HCT116 (cell line): ENCODE measurements at regions not wholly inside any gene's neighbourhood (a gene's known extent, or its start where the extent isn't known, plus 50 kb on each side); places are given as distances from the start of the nearest gene placed in this dataset.

Experiments used
- ATAC-seq: fragments of 200-7000 bp; cut with Tn5 transposase; 2 replicates; pipeline ENCODE4 v1.9.1; 2020; ENCODE audit warnings: mild to moderate bottlenecking, moderate library complexity
- BruUV-seq: library from RNA; stranded (reverse); fragments of 400-500 nt; replicated peaks from 2 replicates; lab custom pipeline; 2021; lab: Mats Ljungman, UMichigan
- CTCF ChIA-PET: fragments of 300-600 bp; sonication (Branson Sonifier 250); formaldehyde crosslinking; loops from one replicate; lab custom pipeline; 2021; ENCODE audit warnings: antibody characterized with exemption; lab: Charles Lee
- POLR2A ChIA-PET: fragments of 300-600, 350-600 bp; sonication (Branson Sonifier 250); formaldehyde crosslinking; loops from one replicate; lab custom pipeline; 2021; ENCODE audit warnings: antibody characterized with exemption; lab: Charles Lee
- RAD21 ChIA-PET, 2 experiments: fragments of 300-600 bp; sonication (Branson Sonifier 250); formaldehyde crosslinking; loops; one replicate each; lab custom pipeline; 2023; ENCODE audit warnings: low total read pairs in 2 of 2; ENCODE audit not compliant: uncharacterized antibody in 2 of 2, unreplicated experiment in 2 of 2, low non-redundant PET in 1 of 2; lab: Charles Lee
- DNase-seq: peaks from one replicate; pipeline ENCODE4 v3.0.0-alpha.2; 2010; ENCODE audit warnings: low read depth, low spot score
- H2AFZ ChIP-seq: fragments of 200-600 bp; shearing (Covaris generic), sonication (generic); 2 replicates; pipeline ENCODE4 v1.6.1; 2017; ENCODE audit warnings: low read depth, mixed run types, mixed read lengths, antibody characterized with exemption, low read length; ENCODE audit not compliant: poor library complexity, severe bottlenecking
- H3K27ac ChIP-seq: 2 replicates; pipeline ENCODE4 v1.5.1; 2012; ENCODE audit warnings: low read depth, low read length
- H3K27me3 ChIP-seq: fragments of 200-600 bp; sonication (generic); 2 replicates; pipeline ENCODE4 v1.6.1; 2016; ENCODE audit warnings: mixed run types, low read length, mixed read lengths; ENCODE audit not compliant: insufficient read depth
- H3K36me3 ChIP-seq, 2 experiments: fragments of 200-500 bp in 1 of 2; fragments of 200-600 bp in 1 of 2; sonication (Bioruptor generic) in 1 of 2; sonication (generic) in 1 of 2; 2 replicates each; pipeline versions ENCODE4 v1.5.1 to v1.6.1; 2014 to 2016; ENCODE audit warnings: low read length in 2 of 2, inconsistent platforms in 1 of 2, mixed read lengths in 1 of 2, mixed run types in 1 of 2; ENCODE audit not compliant: insufficient read depth in 2 of 2, control insufficient read depth in 1 of 2
- H3K4me1 ChIP-seq, 2 experiments: fragments of 200-600 bp in 1 of 2; sonication (generic) in 1 of 2; 2 replicates each; pipeline versions ENCODE4 v1.5.1 to v1.6.1; 2012 to 2017; ENCODE audit warnings: low read length in 2 of 2, inconsistent platforms in 1 of 2, mild to moderate bottlenecking in 1 of 2, mixed read lengths in 1 of 2, mixed run types in 1 of 2, moderate library complexity in 1 of 2; ENCODE audit not compliant: insufficient read depth in 2 of 2, control insufficient read depth in 1 of 2
- H3K4me2 ChIP-seq: fragments of 200-600 bp; sonication (generic); 2 replicates; pipeline ENCODE4 v1.6.1; 2017; ENCODE audit warnings: mixed run types, low read length, mixed read lengths
- H3K4me3 ChIP-seq, 2 experiments: fragments of 200-600 bp in 1 of 2; sonication (generic) in 1 of 2; replicated peaks in 1 of 2; 2 replicates each; pipeline ENCODE4 v1.5.1; 2011 to 2016; ENCODE audit warnings: low read length in 2 of 2, control low read depth in 1 of 2, low read depth in 1 of 2, mild to moderate bottlenecking in 1 of 2, mixed read lengths in 1 of 2, mixed run types in 1 of 2
- H3K79me2 ChIP-seq: fragments of 200-600 bp; sonication (generic); 2 replicates; pipeline ENCODE4 v1.6.1; 2017; ENCODE audit warnings: mild to moderate bottlenecking, mixed run types, low read length, moderate library complexity, mixed read lengths; ENCODE audit not compliant: insufficient read depth
- H3K9ac ChIP-seq: fragments of 200-600 bp; sonication (generic); 2 replicates; pipeline ENCODE4 v1.6.1; 2016; ENCODE audit warnings: low read length, mixed read lengths
- H3K9me2 ChIP-seq: fragments of 200-600 bp; sonication (generic), shearing (Covaris generic); 2 replicates; pipeline ENCODE4 v1.6.1; 2017; ENCODE audit warnings: mixed run types, mild to moderate bottlenecking, moderate library complexity; ENCODE audit not compliant: insufficient read depth
- H3K9me3 ChIP-seq, 2 experiments: fragments of 200-500 bp in 1 of 2; fragments of 200-600 bp in 1 of 2; sonication (Bioruptor generic) in 1 of 2; sonication (generic) in 1 of 2; 2 replicates each; pipeline ENCODE4 v1.6.1; 2014 to 2017; ENCODE audit warnings: low read length in 2 of 2, mixed read lengths in 2 of 2, inconsistent platforms in 1 of 2, low read depth in 1 of 2, mild to moderate bottlenecking in 1 of 2, mixed run types in 1 of 2, moderate library complexity in 1 of 2; ENCODE audit not compliant: control insufficient read depth in 1 of 2, insufficient read depth in 1 of 2
- H4K20me1 ChIP-seq: fragments of 200-600 bp; sonication (generic), shearing (Covaris generic); 2 replicates; pipeline ENCODE4 v1.6.1; 2017; ENCODE audit warnings: mixed run types, mild to moderate bottlenecking, moderate library complexity; ENCODE audit not compliant: insufficient read depth
- CBX3 ChIP-seq: IDR thresholded peaks from 2 replicates; pipeline ENCODE4 v1.6.1; 2012; ENCODE audit warnings: low read depth
- CEBPB ChIP-seq: IDR thresholded peaks from 2 replicates; pipeline ENCODE4 v1.6.1; 2012; ENCODE audit warnings: low read depth
- CTCF ChIP-seq, 3 experiments: fragments of 200-600 bp in 1 of 3; sonication (generic) in 1 of 3; IDR thresholded peaks in 2 of 3; conservative IDR thresholded peaks in 1 of 3; 2 replicates each; pipeline ENCODE4 v1.5.1; 2012 to 2017; ENCODE audit warnings: low read depth in 2 of 3, low read length in 2 of 3, antibody characterized with exemption in 1 of 3, borderline replicate concordance in 1 of 3, control low read depth in 1 of 3, mild to moderate bottlenecking in 1 of 3, mixed read lengths in 1 of 3, mixed run types in 1 of 3, moderate library complexity in 1 of 3; ENCODE audit not compliant: insufficient read depth in 1 of 3
- ELF1 ChIP-seq: IDR thresholded peaks from 2 replicates; pipeline ENCODE4 v1.6.1; 2012; ENCODE audit warnings: low read depth, borderline replicate concordance
- EZH2 ChIP-seq: fragments of 200-600 bp; sonication (generic); IDR thresholded peaks from 2 replicates; pipeline ENCODE4 v1.6.1; 2017; ENCODE audit warnings: antibody characterized with exemption, mixed run types
- EZH2phosphoT487 ChIP-seq: fragments of 200-600 bp; IDR thresholded peaks from 2 replicates; pipeline ENCODE4 v1.6.1; 2018; ENCODE audit warnings: antibody characterized with exemption, borderline replicate concordance
- FOSL1 ChIP-seq: IDR thresholded peaks from 2 replicates; pipeline ENCODE4 v1.6.1; 2012; ENCODE audit warnings: low read depth
- JUND ChIP-seq: IDR thresholded peaks from 2 replicates; pipeline ENCODE4 v1.6.1; 2012
- POLR2A ChIP-seq: IDR thresholded peaks from 2 replicates; pipeline ENCODE4 v1.7.0; 2011; ENCODE audit warnings: borderline replicate concordance; ENCODE audit not compliant: insufficient read depth, insufficient read length; ENCODE audit errors: extremely low read depth
- POLR2AphosphoS5 ChIP-seq: IDR thresholded peaks from 2 replicates; pipeline ENCODE4 v1.6.1; 2011; ENCODE audit warnings: mild to moderate bottlenecking, low read depth, low read length, moderate library complexity
- RAD21 ChIP-seq: IDR thresholded peaks from 2 replicates; pipeline ENCODE4 v1.6.1; 2012; ENCODE audit warnings: low read depth, mild to moderate bottlenecking
- REST ChIP-seq: IDR thresholded peaks from 2 replicates; pipeline ENCODE4 v1.6.1; 2012; ENCODE audit warnings: low read depth
- SIN3A ChIP-seq: IDR thresholded peaks from 2 replicates; pipeline ENCODE4 v1.6.1; 2012; ENCODE audit warnings: low read depth
- SP1 ChIP-seq: IDR thresholded peaks from 2 replicates; pipeline ENCODE4 v1.6.1; 2012; ENCODE audit warnings: low read depth
- SRF ChIP-seq: IDR thresholded peaks from 2 replicates; pipeline ENCODE4 v1.6.1; 2012; ENCODE audit warnings: low read depth
- TCF7L2 ChIP-seq: IDR thresholded peaks from 2 replicates; pipeline ENCODE4 v1.7.0; 2011; ENCODE audit warnings: borderline replicate concordance, inconsistent platforms; ENCODE audit not compliant: insufficient read depth, insufficient read length; ENCODE audit errors: extremely low read depth
- YY1 ChIP-seq: IDR thresholded peaks from 2 replicates; pipeline ENCODE4 v1.6.1; 2011; ENCODE audit warnings: low read length, low read depth, moderate library complexity, mild to moderate bottlenecking; ENCODE audit not compliant: insufficient replicate concordance; ENCODE audit errors: extremely low read depth
- ZBTB33 ChIP-seq: IDR thresholded peaks from 2 replicates; pipeline ENCODE4 v1.6.1; 2011; ENCODE audit warnings: mild to moderate bottlenecking, low read length, moderate library complexity; ENCODE audit not compliant: insufficient replicate concordance; ENCODE audit errors: extremely low read depth
- ZFX ChIP-seq: fragments of 450-650 bp; IDR thresholded peaks from 2 replicates; pipeline ENCODE4 v1.6.1; 2017
- ZNF274 ChIP-seq: fragments of 200-500 bp; sonication (Bioruptor generic); IDR thresholded peaks from 2 replicates; pipeline ENCODE4 v1.6.1; 2014; ENCODE audit warnings: mild to moderate bottlenecking, low read depth, low read length, inconsistent platforms
- intact Hi-C: fragments of 100-400 bp; cut with micrococcal nuclease; formaldehyde crosslinking; loops from 2 replicates; pipeline ENCODE4 v1.10.0; 2022

GRCh38 chr6:118718903-118719302 is 67.5 kb upstream of the CEP85L start:
- no peak overlapping the region for H3K9ac ChIP-seq
- H2AFZ ChIP-seq = no peak overlapping the region
- H3K9me2 ChIP-seq = no peaks in the 10 kb centered on the region
- RAD21 ChIA-PET = no interaction called here
- TF ChIP-seq ZFX (no peak), ZBTB33 (no peak), YY1 (no peak), CTCF (IDR thresholded peaks at IDR 0.05 in 2 of 3, conservative IDR thresholded peaks at IDR 0.05 in 1 of 3; ENCODE audit: borderline replicate concordance in 1 of 3, insufficient read depth in 1 of 3, low read depth in 2 of 3, low read length in 2 of 3) (no peak), JUND (no peak), RAD21 (no peak), SRF (no peak), REST (no peak), ELF1 (no peak), POLR2A (no peak), POLR2AphosphoS5 (no peak), CEBPB (no peak), SP1 (no peak), TCF7L2 (no peak), EZH2 (no peak), ZNF274 (no peak), EZH2phosphoT487 (no peak), FOSL1 (no peak), CBX3 (no peak), SIN3A (no peak)
- no peak for ATAC-seq
- H3K4me3 ChIP-seq = no peak overlapping the region
- H3K4me2 ChIP-seq = no peak overlapping the region
- H3K27me3 ChIP-seq = no peaks in the 10 kb centered on the region
- intact Hi-C loops = no loop called here
- no peaks in the 10 kb centered on the region for H3K36me3 ChIP-seq
- no peaks in the 10 kb centered on the region for H3K79me2 ChIP-seq
- H3K4me1 ChIP-seq = no peaks in the 10 kb centered on the region
- H4K20me1 ChIP-seq = no peaks in the 10 kb centered on the region
- H3K27ac ChIP-seq = no peak overlapping the region
- DNase-seq = no peak
- CTCF ChIA-PET = no interaction called here
- no TSS peak for BruUV-seq
- POLR2A ChIA-PET = no interaction called here
- H3K9me3 ChIP-seq = no peaks in the 10 kb centered on the region
